ENCODE measurements at regions not wholly inside any gene's neighbourhood (a gene's known extent, or its start where the extent isn't known, plus 50 kb on each side); places are given as distances from the start of the nearest gene placed in this dataset.

DNA sequence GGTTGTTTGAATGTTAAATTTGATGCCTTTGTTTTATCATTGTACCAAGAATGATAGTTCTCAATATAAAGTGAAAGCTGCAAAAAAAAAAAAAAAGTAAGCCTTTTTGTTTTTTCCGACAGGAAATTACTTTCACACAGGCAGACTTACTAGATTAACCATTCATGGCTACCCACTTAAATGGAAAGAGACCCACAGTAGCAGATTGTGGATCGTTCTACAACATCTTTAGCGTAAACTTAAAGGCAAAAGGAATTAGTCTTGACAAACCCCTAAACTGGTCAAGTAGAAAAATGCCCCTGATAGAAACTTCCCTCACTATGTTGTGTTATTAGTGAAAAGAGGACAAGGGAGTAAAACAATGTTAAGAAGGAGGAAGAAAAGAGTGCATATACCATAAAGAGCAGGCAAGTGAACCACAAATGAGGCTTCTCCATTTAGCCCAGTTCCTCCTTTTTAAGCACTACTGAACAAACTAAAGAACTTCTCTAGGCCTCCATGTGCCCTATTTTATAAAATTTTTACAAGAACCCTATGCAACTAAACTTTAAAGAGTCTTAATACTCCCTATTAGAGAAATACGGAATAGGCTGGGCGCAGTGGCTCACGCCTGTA, 1560.3 kb downstream of the MRPL39 start:
- H3K4me1 Mint-ChIP-seq: peaks cover 61% of the 10 kb centered on the region
- Histone ChIP-seq H3K79me2 (ENCODE audit: control insufficient read depth, insufficient read depth, low read length) (no peaks in the 10 kb centered on the region), H4K20me1 (ENCODE audit: control insufficient read depth, insufficient read depth, low read length, poor library complexity, severe bottlenecking) (no peaks in the 10 kb centered on the region), H3K4me3 (ENCODE audit: control extremely low read depth in 1 of 5, extremely low read depth in 1 of 5, insufficient read depth in 1 of 5, low read depth in 2 of 5, low read length in 4 of 5) (peak overlapping the region; percentile 14 to 47 (median 30)), H2AFZ (ENCODE audit: insufficient read depth, low read depth, low read length, poor library complexity, severe bottlenecking) (no peak overlapping the region), H3K9me3 (ENCODE audit: control extremely low read depth in 1 of 3, control insufficient read depth in 2 of 3, insufficient read depth in 1 of 3, low read length in 2 of 3) (peaks cover 0 to 4% (median 0%) of the 10 kb centered on the region in 3 donors), H3K9ac (ENCODE audit: low read length) (peak overlapping the region; percentile 42), H3K27ac (ENCODE audit: low read length in 2 of 2) (peak overlapping the region; percentile 60), H3K4me2 (replicated peaks; ENCODE audit: low read depth, low read length, poor library complexity, severe bottlenecking) (peak overlapping the region; percentile 62), H3K27me3 (replicated peaks in 1 of 4; ENCODE audit: control extremely low read depth in 1 of 4, control insufficient read depth in 3 of 4, insufficient read depth in 4 of 4, low read length in 3 of 4) (no peaks in the 10 kb centered on the region), H3K36me3 (replicated peaks in 1 of 2; ENCODE audit: control extremely low read depth in 1 of 2, control insufficient read depth in 1 of 2, extremely low read depth in 1 of 2, insufficient read depth in 2 of 2, low read length in 1 of 2) (no peaks in the 10 kb centered on the region), H3K4me1 (ENCODE audit: control insufficient read depth in 2 of 2, insufficient read depth in 2 of 2, low read length in 2 of 2) (peaks cover 49 to 64% of the 10 kb centered on the region in 2 donors)
- intact Hi-C loops (cut with micrococcal nuclease): loop anchor here (10.0 kb wide), 1 partner anchor 192 kb away; no protein-coding TSS in a partner anchor
- ChIA-PET POLR2A (no interaction called here), CTCF (interaction anchor here (0.7 kb wide), 1 partner anchor 14 kb away, joined by 3 read pairs; no protein-coding TSS in a partner anchor)
- no peaks in the 10 kb centered on the region for H3K27me3 Mint-ChIP-seq
- no peaks in the 10 kb centered on the region for H3K9me3 Mint-ChIP-seq (ENCODE audit: insufficient read depth)
- WGBS (ENCODE audit: insufficient coverage): 0% methylated on average over 1 of the region's 6 CpGs
- TF ChIP-seq EZH2 (IDR thresholded peaks at IDR 0.05; ENCODE audit: borderline replicate concordance, insufficient read depth, low read depth, low read length, poor library complexity, severe bottlenecking): no peak
- TF ChIP-seq, protein P1, sequence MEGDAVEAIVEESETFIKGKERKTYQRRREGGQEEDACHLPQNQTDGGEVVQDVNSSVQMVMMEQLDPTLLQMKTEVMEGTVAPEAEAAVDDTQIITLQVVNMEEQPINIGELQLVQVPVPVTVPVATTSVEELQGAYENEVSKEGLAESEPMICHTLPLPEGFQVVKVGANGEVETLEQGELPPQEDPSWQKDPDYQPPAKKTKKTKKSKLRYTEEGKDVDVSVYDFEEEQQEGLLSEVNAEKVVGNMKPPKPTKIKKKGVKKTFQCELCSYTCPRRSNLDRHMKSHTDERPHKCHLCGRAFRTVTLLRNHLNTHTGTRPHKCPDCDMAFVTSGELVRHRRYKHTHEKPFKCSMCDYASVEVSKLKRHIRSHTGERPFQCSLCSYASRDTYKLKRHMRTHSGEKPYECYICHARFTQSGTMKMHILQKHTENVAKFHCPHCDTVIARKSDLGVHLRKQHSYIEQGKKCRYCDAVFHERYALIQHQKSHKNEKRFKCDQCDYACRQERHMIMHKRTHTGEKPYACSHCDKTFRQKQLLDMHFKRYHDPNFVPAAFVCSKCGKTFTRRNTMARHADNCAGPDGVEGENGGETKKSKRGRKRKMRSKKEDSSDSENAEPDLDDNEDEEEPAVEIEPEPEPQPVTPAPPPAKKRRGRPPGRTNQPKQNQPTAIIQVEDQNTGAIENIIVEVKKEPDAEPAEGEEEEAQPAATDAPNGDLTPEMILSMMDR (IDR thresholded peaks at IDR 0.05): no peak
- DNase-seq: peak; percentile 62
- peak; percentile 78 for ATAC-seq (ENCODE audit: low read depth)
- peak overlapping the region; percentile 89 for H3K27ac Mint-ChIP-seq
- H3K4me3 Mint-ChIP-seq: peak overlapping the region; percentile 80

DNA sequence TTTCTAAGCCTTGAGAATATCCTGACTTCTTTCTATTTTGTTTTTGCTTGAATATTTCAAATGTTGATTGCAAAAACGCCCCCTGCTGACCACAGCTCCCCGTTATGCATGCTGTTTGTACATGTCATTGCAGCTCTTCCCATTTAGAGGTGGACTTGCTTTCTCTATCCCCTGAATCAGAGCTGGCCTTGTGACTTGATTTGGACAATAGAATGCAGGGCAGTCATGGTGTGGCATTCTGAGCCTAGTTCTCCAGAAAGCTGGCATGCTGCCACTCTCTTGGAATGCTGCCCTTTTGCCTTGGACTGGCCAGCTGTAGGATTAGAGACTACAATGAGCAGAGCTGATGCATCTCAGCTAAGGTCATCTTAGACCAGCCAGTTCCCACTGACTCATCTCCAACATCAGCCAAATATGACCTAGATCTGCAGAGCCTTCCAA, 1561.5 kb downstream of the MRPL39 start:
- H3K4me3 ChIP-seq (ENCODE audit: control extremely low read depth in 1 of 5, extremely low read depth in 1 of 5, insufficient read depth in 1 of 5, low read depth in 2 of 5, low read length in 4 of 5): no peak overlapping the region
- no peak for ATAC-seq (ENCODE audit: low read depth)
- peak overlapping the region; percentile 47 for H2AFZ ChIP-seq (ENCODE audit: insufficient read depth, low read depth, low read length, poor library complexity, severe bottlenecking)
- H3K27me3 Mint-ChIP-seq: no peaks in the 10 kb centered on the region
- H3K9me3 Mint-ChIP-seq (ENCODE audit: insufficient read depth): no peaks in the 10 kb centered on the region
- TF ChIP-seq, protein P1 (IDR thresholded peaks at IDR 0.05): peak; percentile 34
- no peak for TF ChIP-seq EZH2 (IDR thresholded peaks at IDR 0.05; ENCODE audit: borderline replicate concordance, insufficient read depth, low read depth, low read length, poor library complexity, severe bottlenecking)
- DNase-seq: peak; percentile 36
- H3K4me1 ChIP-seq (ENCODE audit: control insufficient read depth in 2 of 2, insufficient read depth in 2 of 2, low read length in 2 of 2): peaks cover 45 to 60% of the 10 kb centered on the region in 2 donors
- peaks cover 57% of the 10 kb centered on the region for H3K4me1 Mint-ChIP-seq
- 0% methylated on average over 2 of the region's 2 CpGs for WGBS (ENCODE audit: insufficient coverage)
- H3K27ac Mint-ChIP-seq: peak overlapping the region; percentile 2
- ChIA-PET POLR2A (no interaction called here), CTCF (interaction anchor here (0.6 to 2.3 kb wide), 8 partner anchors 9 to 222 kb away, joined by 3 to 10 read pairs (median 4); no protein-coding TSS in a partner anchor)
- H3K79me2 ChIP-seq (ENCODE audit: control insufficient read depth, insufficient read depth, low read length): no peaks in the 10 kb centered on the region
- peak overlapping the region; percentile 62 for H3K4me2 ChIP-seq (replicated peaks; ENCODE audit: low read depth, low read length, poor library complexity, severe bottlenecking)
- peak overlapping the region; percentile 48 for H3K4me3 Mint-ChIP-seq
- H3K9me3 ChIP-seq (ENCODE audit: control extremely low read depth in 1 of 3, control insufficient read depth in 2 of 3, insufficient read depth in 1 of 3, low read length in 2 of 3): peaks cover 0 to 4% (median 0%) of the 10 kb centered on the region in 3 donors
- H3K27ac ChIP-seq (ENCODE audit: low read length in 2 of 2): peak overlapping the region in 1 of 2 donors; percentile 38
- no peaks in the 10 kb centered on the region for H3K27me3 ChIP-seq (replicated peaks in 1 of 4; ENCODE audit: control extremely low read depth in 1 of 4, control insufficient read depth in 3 of 4, insufficient read depth in 4 of 4, low read length in 3 of 4)
- peak overlapping the region; percentile 12 for H3K9ac ChIP-seq (ENCODE audit: low read length)
- no peaks in the 10 kb centered on the region for H3K36me3 ChIP-seq (replicated peaks in 1 of 2; ENCODE audit: control extremely low read depth in 1 of 2, control insufficient read depth in 1 of 2, extremely low read depth in 1 of 2, insufficient read depth in 2 of 2, low read length in 1 of 2)
- intact Hi-C loops (cut with micrococcal nuclease): loop anchor here (10.0 kb wide), 1 partner anchor 191 kb away; no protein-coding TSS in a partner anchor
- no peaks in the 10 kb centered on the region for H4K20me1 ChIP-seq (ENCODE audit: control insufficient read depth, insufficient read depth, low read length, poor library complexity, severe bottlenecking)

All from B cell (primary cell).